GM19025 (cell line): ENCODE measurements at regions not wholly inside any gene's neighbourhood (a gene's known extent, or its start where the extent isn't known, plus 50 kb on each side); places are given as distances from the start of the nearest gene placed in this dataset.

Source experiments
- ATAC-seq: cut with Tn5 transposase; IDR thresholded peaks from one replicate; pipeline ENCODE4 v1.9.1; 2021; ENCODE audit warnings: mild to moderate bottlenecking, low read depth, moderate library complexity; ENCODE audit not compliant: unreplicated experiment

GRCh38 chr18:5649439-5649838 is 105.6 kb upstream of the EPB41L3 start:
- no peak for ATAC-seq

- ATAC-seq: no peak
Measured at GRCh38 chr18:5646739-5647138, 102.9 kb upstream of the EPB41L3 start.

GRCh38 chr18:5643288-5643687 is 99.5 kb upstream of the EPB41L3 start:
- ATAC-seq: no peak

- no peak for ATAC-seq
Measured at GRCh38 chr18:5640939-5641338, 97.1 kb upstream of the EPB41L3 start.

- no peak for ATAC-seq
Measured at GRCh38 chr18:5639131-5639530, 95.3 kb upstream of the EPB41L3 start.

GRCh38 chr18:5632041-5632440 is 88.2 kb upstream of the EPB41L3 start:
- ATAC-seq: no peak

- no peak for ATAC-seq
Measured at GRCh38 chr18:5630900-5631413, 87.2 kb upstream of the EPB41L3 start.

- ATAC-seq: peak; percentile 79
Measured at GRCh38 chr18:5630057-5630899, 86.5 kb upstream of the EPB41L3 start.

GRCh38 chr18:5628512-5629255 is 84.9 kb upstream of the EPB41L3 start:
- ATAC-seq: no peak

- ATAC-seq: no peak
Measured at GRCh38 chr18:5627776-5628511, 84.1 kb upstream of the EPB41L3 start.

- ATAC-seq: no peak
Measured at GRCh38 chr18:5626130-5626880, 82.5 kb upstream of the EPB41L3 start.

- ATAC-seq: no peak
Measured at GRCh38 chr18:5625076-5625475, 81.3 kb upstream of the EPB41L3 start.

- ATAC-seq: no peak
Measured at GRCh38 chr18:5622905-5623304, 79.1 kb upstream of the EPB41L3 start.

GRCh38 chr18:5620289-5620688 is 76.5 kb upstream of the EPB41L3 start:
- no peak for ATAC-seq

GRCh38 chr18:5619376-5619775 is 75.6 kb upstream of the EPB41L3 start:
- no peak for ATAC-seq

GRCh38 chr18:5618047-5618688 is 74.4 kb upstream of the EPB41L3 start:
- no peak for ATAC-seq

GRCh38 chr18:5611221-5611620 is 67.4 kb upstream of the EPB41L3 start:
- ATAC-seq: no peak

- no peak for ATAC-seq
Measured at GRCh38 chr18:5608846-5609245, 65.0 kb upstream of the EPB41L3 start.

- no peak for ATAC-seq
Measured at GRCh38 chr18:5606951-5607350, 63.2 kb upstream of the EPB41L3 start.

GRCh38 chr18:5604778-5605177 is 61.0 kb upstream of the EPB41L3 start:
- ATAC-seq: no peak
